ENCODE measurements at regions not wholly inside any gene's neighbourhood (a gene's known extent, or its start where the extent isn't known, plus 50 kb on each side); places are given as distances from the start of the nearest gene placed in this dataset.
"Not testable (repeated sequence)": the region's sequence is repeated elsewhere in the genome, so short reads cannot be mapped to it uniquely, and the experiment has no call there.

DNA sequence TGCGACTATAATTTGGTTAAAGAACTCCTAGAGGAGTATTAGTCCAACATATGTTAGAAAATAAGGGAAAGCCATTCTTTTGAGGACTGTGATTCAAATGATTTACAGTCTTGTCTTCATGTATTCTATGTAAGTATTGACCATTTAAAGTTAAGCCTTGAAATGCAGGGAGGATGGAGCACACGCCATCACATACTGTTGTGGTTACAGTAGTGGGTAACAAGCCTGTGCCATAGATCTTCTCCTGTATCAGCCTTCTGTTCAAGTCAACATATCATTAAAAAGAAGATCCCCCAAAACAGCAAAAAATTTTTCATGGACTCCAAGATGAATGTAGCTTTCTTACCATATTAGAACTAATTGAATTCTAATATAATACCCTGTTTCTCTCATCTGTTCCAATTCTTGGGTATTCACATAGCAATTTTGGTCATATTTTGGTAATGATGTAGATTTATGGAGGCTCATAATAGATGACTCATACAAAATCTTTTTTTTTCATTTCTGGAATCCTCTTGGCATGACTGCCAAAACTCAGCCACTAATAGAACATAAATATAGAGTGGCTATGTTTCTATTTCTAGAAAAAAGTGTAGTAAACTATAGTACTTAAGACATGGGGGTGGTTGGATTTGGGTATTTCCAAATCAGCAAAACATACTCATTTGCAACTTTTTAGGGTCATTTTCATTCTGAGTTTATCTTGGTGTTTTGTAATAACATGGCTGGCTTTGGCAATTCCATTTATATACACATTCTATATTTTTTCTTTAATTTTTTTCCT lies 413.5 kb downstream of the BCKDHB start:
- ChIA-PET POLR2A (no interaction called here), CTCF (no interaction called here)
- H3K36me3 Mint-ChIP-seq (ENCODE audit: low read depth) = no peaks in the 10 kb centered on the region
- no peak overlapping the region for H3K27ac Mint-ChIP-seq
- no peaks in the 10 kb centered on the region for H3K27me3 Mint-ChIP-seq
- no peaks in the 10 kb centered on the region for H3K9me3 Mint-ChIP-seq
- intact Hi-C loops (cut with micrococcal nuclease) = no loop called here
- peaks cover 5% of the 10 kb centered on the region for H3K4me1 Mint-ChIP-seq (ENCODE audit: low read depth)
- DNase-seq (no peak), ATAC-seq (no peak)
- TF ChIP-seq, protein P1, sequence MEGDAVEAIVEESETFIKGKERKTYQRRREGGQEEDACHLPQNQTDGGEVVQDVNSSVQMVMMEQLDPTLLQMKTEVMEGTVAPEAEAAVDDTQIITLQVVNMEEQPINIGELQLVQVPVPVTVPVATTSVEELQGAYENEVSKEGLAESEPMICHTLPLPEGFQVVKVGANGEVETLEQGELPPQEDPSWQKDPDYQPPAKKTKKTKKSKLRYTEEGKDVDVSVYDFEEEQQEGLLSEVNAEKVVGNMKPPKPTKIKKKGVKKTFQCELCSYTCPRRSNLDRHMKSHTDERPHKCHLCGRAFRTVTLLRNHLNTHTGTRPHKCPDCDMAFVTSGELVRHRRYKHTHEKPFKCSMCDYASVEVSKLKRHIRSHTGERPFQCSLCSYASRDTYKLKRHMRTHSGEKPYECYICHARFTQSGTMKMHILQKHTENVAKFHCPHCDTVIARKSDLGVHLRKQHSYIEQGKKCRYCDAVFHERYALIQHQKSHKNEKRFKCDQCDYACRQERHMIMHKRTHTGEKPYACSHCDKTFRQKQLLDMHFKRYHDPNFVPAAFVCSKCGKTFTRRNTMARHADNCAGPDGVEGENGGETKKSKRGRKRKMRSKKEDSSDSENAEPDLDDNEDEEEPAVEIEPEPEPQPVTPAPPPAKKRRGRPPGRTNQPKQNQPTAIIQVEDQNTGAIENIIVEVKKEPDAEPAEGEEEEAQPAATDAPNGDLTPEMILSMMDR (IDR thresholded peaks at IDR 0.05) = no peak
- H3K4me3 Mint-ChIP-seq = no peak overlapping the region

DNA sequence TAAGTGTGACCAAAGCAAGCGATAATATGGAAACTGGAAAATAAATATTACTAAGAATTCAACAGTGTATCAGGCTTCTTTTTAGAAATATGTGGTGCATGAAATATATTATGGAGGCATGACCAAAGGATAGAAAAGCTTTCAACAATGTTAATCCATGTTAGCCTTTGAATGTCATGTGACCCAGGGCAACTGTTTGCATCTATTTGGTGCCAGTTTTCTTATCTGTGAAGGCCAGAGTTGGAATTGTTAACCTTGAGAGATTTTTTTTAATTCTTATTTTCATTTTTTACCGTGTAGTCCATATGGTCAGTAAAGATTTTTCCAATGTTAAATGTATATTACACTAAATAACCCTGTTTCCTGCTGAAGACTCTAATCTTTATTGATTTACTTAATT lies 411.1 kb downstream of the BCKDHB start:
- TF ChIP-seq, protein P1 (IDR thresholded peaks at IDR 0.05) = no peak
- no peaks in the 10 kb centered on the region for H3K9me3 Mint-ChIP-seq
- H3K27me3 Mint-ChIP-seq = no peaks in the 10 kb centered on the region
- H3K27ac Mint-ChIP-seq = no peak overlapping the region
- H3K4me3 Mint-ChIP-seq = no peak overlapping the region
- no peak for DNase-seq
- ChIA-PET POLR2A (no interaction called here), CTCF (no interaction called here)
- ATAC-seq = no peak
- intact Hi-C loops (cut with micrococcal nuclease) = no loop called here
- H3K4me1 Mint-ChIP-seq (ENCODE audit: low read depth) = no peaks in the 10 kb centered on the region
- no peaks in the 10 kb centered on the region for H3K36me3 Mint-ChIP-seq (ENCODE audit: low read depth)

DNA sequence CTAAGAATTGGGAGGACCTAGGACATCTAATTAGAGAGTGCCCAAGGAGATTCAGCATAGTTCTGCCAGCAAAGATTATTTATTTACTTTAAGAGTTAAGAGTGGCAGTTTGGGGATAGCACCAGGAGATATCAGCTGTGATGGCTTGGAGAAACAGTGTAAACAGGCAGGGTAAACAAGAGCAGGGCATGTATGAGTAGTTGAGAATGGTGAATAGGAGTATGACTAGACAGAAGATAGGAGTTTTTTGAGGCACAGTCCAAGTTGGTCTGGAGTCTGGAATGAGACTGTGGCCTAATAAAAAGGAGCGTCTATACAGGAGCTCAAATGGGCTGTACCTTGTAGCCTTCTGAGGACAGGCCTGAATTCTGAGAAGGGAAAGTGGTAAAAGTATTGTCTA lies 404.1 kb downstream of the BCKDHB start:
- H3K36me3 Mint-ChIP-seq (ENCODE audit: low read depth); H3K27ac Mint-ChIP-seq; H3K9me3 Mint-ChIP-seq; POLR2A ChIA-PET; H3K4me1 Mint-ChIP-seq (ENCODE audit: low read depth); H3K27me3 Mint-ChIP-seq; CTCF ChIA-PET; intact Hi-C loops (cut with micrococcal nuclease); ATAC-seq; H3K4me3 Mint-ChIP-seq; DNase-seq: not testable (repeated sequence)

DNA sequence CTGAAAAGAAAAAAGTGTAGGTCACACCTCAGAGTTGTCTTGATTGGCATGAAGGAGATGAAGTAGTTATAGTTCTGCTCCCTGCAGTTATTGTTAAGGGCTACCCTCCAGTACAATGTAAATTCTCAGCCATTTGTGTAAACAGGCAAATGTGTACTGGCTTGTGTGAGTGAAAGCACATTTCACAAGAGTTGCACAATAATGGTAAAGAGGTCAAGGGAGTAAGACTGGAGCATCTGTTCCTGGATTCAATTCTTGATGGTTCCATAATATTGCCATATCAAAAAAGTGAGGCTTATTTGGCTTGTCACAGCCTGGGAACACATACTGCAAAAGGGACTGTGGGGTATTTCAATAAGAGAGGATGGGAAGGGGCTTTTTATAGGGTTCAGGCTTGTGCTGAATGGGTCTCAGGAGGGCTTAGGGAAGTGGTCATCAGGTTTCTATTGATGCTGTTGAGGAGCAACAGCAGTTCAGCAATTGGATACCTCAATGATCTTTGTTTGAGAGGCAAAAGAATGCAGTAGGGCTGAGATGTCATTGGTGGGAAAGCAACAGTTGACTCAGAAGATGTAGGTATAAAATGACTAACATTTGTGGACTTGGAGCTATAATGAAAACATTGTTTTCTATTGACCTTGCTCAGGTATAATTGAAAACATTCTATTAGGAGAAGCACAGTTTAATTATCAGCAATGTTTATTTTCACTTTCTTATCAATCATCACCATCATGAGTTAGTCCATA lies 402.6 kb downstream of the BCKDHB start:
- no peak for ATAC-seq
- H3K9me3 Mint-ChIP-seq = no peaks in the 10 kb centered on the region
- no peak overlapping the region for H3K4me3 Mint-ChIP-seq
- ChIA-PET CTCF (no interaction called here), POLR2A (no interaction called here)
- no peaks in the 10 kb centered on the region for H3K27me3 Mint-ChIP-seq
- intact Hi-C loops (cut with micrococcal nuclease) = no loop called here
- H3K36me3 Mint-ChIP-seq (ENCODE audit: low read depth) = no peaks in the 10 kb centered on the region
- H3K4me1 Mint-ChIP-seq (ENCODE audit: low read depth) = no peaks in the 10 kb centered on the region
- no peak for DNase-seq
- TF ChIP-seq, protein P1 (IDR thresholded peaks at IDR 0.05) = no peak
- H3K27ac Mint-ChIP-seq = no peak overlapping the region

DNA sequence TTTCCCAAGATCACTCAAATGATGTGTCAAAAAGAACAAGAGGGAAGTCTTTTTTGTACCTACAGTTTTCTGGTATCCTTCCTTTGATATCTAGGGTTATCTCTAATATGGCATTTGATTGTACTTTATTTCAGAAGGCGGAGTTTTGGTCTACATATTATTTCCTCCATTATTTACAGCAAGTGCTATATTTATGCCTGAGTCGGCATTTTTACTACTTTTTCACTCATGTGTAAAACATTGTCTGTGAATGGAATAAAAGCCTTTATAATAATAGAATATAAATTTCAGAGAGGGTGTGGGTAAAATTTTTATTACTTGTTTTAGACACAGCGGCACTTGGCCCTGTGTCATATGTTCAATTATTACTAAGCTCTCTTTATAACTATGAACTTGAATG lies 398.4 kb downstream of the BCKDHB start:
- POLR2A ChIA-PET = no interaction called here
- DNase-seq (no peak), ATAC-seq (no peak)
- intact Hi-C loops (cut with micrococcal nuclease) = no loop called here
- H3K36me3 Mint-ChIP-seq (ENCODE audit: low read depth) = no peaks in the 10 kb centered on the region
- H3K27ac Mint-ChIP-seq = no peak overlapping the region
- H3K9me3 Mint-ChIP-seq = no peaks in the 10 kb centered on the region
- H3K4me1 Mint-ChIP-seq (ENCODE audit: low read depth) = no peaks in the 10 kb centered on the region
- no peak overlapping the region for H3K4me3 Mint-ChIP-seq
- H3K27me3 Mint-ChIP-seq = no peaks in the 10 kb centered on the region
- TF ChIP-seq, protein P1 (IDR thresholded peaks at IDR 0.05) = no peak
- CTCF ChIA-PET = no interaction called here

Data from activated CD8-positive, alpha-beta T cell treated with anti-CD3 and anti-CD28 coated beads for 36 hours (primary cell).